BE2C (cell line): ENCODE measurements at regions not wholly inside any gene's neighbourhood (a gene's known extent, or its start where the extent isn't known, plus 50 kb on each side); places are given as distances from the start of the nearest gene placed in this dataset.
"Not testable (repeated sequence)": the region's sequence is repeated elsewhere in the genome, so short reads cannot be mapped to it uniquely, and the experiment has no call there.

Experiments
- DNase-seq: peaks from one replicate; pipeline ENCODE4 v3.0.0-alpha.2; 2020
- H3K27me3 ChIP-seq: fragments of 250-450 bp; sonication (Bioruptor Pico); 2 replicates; pipeline ENCODE4 v1.5.1; 2020; ENCODE audit warnings: mild to moderate bottlenecking
- H3K36me3 ChIP-seq: fragments of 250-450 bp; sonication (Bioruptor Pico); 2 replicates; pipeline ENCODE4 v1.5.1; 2020; ENCODE audit warnings: mild to moderate bottlenecking
- H3K4me1 ChIP-seq: fragments of 250-450 bp; sonication (Bioruptor Pico); 2 replicates; pipeline ENCODE4 v1.5.1; 2020
- H3K4me3 ChIP-seq: 2 replicates; pipeline ENCODE4 v1.5.1; 2011; ENCODE audit warnings: low read depth, low read length
- H3K9me3 ChIP-seq: fragments of 250-450 bp; sonication (Bioruptor Pico); 2 replicates; pipeline ENCODE4 v1.5.1; 2020
- TF ChIP-seq, protein P1 (sequence below): IDR thresholded peaks from 2 replicates; pipeline ENCODE4 v1.5.1; 2012; ENCODE audit warnings: mild to moderate bottlenecking, low read depth, low read length

DNA sequence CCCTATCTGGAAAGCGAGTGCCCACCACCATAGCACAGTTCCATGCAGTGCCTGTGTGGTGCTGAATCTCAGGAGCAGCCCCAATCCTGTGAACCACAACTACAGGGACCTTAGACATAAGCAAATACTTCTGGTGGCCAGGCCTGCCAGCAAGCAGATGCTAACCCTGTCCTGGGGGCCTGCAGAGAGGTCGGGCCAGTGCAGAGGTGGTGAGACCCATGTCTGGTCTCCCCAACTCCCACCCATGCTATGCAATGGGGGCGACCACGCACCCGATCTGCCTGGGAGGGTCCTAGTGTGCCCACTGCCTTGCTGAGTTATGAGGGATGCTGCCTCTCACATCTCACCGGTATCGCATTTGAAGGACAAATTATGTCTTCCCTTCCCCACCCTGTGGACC, 151.6 kb upstream of the ZNF337 start:
- TF ChIP-seq, protein P1, sequence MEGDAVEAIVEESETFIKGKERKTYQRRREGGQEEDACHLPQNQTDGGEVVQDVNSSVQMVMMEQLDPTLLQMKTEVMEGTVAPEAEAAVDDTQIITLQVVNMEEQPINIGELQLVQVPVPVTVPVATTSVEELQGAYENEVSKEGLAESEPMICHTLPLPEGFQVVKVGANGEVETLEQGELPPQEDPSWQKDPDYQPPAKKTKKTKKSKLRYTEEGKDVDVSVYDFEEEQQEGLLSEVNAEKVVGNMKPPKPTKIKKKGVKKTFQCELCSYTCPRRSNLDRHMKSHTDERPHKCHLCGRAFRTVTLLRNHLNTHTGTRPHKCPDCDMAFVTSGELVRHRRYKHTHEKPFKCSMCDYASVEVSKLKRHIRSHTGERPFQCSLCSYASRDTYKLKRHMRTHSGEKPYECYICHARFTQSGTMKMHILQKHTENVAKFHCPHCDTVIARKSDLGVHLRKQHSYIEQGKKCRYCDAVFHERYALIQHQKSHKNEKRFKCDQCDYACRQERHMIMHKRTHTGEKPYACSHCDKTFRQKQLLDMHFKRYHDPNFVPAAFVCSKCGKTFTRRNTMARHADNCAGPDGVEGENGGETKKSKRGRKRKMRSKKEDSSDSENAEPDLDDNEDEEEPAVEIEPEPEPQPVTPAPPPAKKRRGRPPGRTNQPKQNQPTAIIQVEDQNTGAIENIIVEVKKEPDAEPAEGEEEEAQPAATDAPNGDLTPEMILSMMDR, result no peak
- H3K27me3 ChIP-seq, result no peaks in the 10 kb centered on the region
- H3K4me3 ChIP-seq, result no peak overlapping the region
- no peaks in the 10 kb centered on the region for H3K36me3 ChIP-seq
- H3K4me1 ChIP-seq, result no peaks in the 10 kb centered on the region
- no peaks in the 10 kb centered on the region for H3K9me3 ChIP-seq
- no peak for DNase-seq

DNA sequence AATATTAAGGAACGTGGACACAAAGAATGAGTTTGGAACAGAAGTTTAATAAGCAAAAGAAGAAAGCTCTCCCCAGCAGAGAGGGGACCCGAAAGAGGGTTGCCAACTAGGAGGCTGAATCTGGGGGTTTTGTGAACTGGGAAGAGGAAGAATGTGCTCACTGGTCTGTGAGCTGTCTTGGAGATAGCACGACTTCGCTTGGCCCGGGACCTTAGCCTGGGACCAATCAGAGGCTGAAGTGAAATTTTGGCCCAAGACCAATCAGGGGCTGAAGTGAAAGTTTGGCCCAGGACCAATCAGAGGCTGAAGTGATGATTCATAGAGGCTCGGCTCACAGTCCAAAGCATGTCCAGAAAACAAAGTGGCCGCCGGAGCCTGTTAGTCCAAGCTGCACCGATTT, 148.0 kb upstream of the ZNF337 start:
- H3K27me3 ChIP-seq, H3K4me1 ChIP-seq, H3K9me3 ChIP-seq, H3K4me3 ChIP-seq, H3K36me3 ChIP-seq, DNase-seq: not testable (repeated sequence)

DNA sequence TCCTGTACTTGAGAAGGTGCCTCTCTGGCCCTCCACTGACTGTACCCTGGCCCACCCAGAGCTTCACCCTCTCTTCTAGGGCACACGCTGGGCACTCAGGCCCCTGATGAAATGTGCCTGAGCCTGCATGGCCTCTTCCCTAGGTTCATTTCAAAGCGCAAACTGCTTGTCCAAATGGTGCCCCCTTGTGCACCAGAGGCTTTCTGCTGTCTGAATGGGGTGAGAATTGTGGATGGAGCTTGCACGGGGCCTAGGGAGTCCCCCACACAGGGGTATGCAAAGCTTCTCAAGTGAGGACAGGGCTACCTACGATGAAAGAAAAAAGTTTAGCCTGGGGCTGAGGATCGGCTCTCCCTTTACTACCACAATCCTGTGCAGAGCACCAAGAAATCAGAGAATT, 116.9 kb upstream of the ZNF337 start:
- DNase-seq, H3K36me3 ChIP-seq, H3K4me1 ChIP-seq, H3K9me3 ChIP-seq, H3K4me3 ChIP-seq, H3K27me3 ChIP-seq: not testable (repeated sequence)

DNA sequence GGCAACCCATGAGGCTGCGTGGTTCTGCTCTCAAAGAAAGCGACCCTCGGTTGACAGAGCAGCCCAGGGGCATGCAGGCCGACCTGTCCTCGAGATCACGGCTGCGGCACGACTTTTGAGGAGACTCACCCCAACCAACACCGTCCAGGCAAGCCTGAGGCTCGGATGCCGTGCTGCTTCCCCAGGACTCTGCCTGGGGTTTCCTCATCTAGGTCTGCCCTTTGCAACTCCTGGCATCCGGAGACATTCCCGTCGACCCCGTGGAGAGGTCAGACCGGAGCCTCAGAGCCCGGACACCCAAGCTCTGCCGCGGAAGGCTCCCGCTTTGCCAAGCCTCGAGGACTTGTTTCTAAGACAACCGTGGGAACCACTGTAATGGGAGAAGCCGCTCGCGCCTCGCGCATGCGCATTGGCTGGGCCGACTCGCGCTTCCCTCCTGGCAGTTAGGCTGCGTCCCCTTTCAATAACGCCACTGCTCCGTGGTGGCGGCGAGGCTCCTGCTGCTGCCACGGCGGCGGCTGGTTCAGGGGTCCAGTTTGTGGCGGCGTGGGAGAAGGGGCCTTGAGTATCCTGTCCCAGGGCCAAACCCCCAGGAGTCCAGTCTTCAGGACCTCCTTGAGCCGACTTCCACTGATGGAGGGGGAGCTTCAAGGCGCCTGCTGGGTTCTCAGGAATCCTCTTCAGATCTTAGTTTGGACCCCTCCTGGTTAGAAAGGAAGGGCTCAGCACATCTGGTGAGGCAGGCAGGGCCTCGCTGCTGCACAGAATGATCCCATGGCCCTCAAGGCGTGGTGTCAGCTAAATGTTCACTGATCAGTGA, 101.7 kb upstream of the ZNF337 start:
- not testable (repeated sequence) for H3K36me3 ChIP-seq, H3K4me1 ChIP-seq, H3K4me3 ChIP-seq, H3K27me3 ChIP-seq, DNase-seq, H3K9me3 ChIP-seq

DNA sequence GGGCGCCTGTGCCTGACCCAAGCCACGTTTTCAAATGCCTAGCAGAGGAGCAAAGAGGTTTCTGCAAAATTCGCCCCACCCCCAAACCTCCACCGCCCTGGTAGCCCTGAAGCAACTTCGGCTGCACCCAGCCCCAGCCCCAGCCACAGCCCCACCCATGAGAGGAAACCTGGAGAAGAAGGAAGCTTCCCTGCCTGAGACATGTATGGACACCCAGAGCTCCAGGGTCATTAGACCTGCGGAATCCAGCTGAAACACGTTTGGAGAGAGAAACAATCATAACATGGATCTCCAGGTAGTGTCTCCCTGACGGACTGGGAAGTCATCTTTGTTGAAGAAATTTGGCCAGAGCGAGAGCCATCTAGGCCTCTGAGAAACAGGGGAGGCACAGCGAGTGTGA, 100.4 kb upstream of the ZNF337 start:
- not testable (repeated sequence) for H3K4me3 ChIP-seq, H3K36me3 ChIP-seq, H3K27me3 ChIP-seq, H3K9me3 ChIP-seq, H3K4me1 ChIP-seq, DNase-seq

DNA sequence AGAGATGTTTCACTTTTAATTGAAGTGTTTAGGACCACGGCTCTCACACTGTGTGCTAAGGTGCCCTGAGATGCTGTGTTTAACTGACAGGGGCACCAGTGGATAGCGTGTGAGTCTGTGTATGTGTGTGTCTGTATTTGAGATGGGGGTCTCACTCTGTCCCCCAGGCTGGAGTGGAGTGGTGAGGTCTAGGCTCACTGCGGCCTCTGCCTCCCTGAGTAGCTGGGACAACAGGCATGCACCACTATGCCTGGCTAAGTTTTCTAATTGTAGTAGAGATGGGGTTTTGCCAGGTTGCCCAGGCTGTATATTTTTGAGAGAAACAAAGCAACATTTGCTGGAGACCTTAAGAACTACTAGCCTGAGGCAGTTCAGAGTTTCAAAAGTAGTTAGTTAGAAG, 80.6 kb upstream of the ZNF337 start:
- not testable (repeated sequence) for H3K9me3 ChIP-seq

DNA sequence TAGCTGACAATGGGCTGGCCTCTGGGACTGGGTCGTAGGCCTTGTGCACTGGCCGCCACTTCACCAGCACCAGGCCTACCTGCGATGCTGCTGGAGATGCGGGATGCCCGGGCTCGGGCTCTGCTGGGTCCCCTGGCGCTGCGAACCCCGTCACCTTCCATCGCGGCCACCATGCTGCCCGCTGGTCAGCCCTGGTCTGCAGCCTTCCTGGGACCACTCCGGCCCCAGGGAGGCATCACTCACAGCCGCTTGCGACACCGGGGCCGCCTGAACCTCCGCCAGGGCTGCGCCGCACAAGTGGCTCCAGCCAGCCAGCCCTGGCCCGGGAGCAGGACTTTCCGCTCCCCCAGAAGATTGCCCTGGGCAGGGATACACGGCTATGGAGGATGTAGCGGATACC, 78.1 kb upstream of the ZNF337 start:
- H3K36me3 ChIP-seq, H3K4me1 ChIP-seq, DNase-seq, H3K4me3 ChIP-seq, H3K27me3 ChIP-seq, H3K9me3 ChIP-seq: not testable (repeated sequence)

More for the DNA sequence above, 80.6 kb upstream of the ZNF337 start:
- H3K27me3 ChIP-seq, H3K4me1 ChIP-seq, H3K4me3 ChIP-seq, H3K36me3 ChIP-seq, DNase-seq: not testable (repeated sequence)

DNA sequence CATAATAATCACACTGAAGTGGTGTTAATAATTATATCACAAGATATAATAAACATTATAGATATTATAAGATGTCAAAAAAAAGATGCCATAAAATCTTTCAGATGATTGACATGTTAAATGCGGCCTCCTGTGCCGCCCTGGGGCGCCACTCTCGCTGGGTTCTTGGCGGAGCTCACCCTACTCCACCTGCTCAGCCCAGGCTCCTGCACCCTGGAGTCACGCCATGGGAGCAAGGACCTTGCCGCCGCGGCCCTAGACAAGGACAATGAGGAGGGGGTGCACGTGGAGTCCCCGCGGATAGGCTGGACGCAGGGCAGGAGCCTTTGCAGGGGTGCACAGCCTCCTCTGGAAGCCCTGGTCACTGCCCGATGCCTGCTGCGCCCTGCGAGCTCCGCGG, 77.5 kb upstream of the ZNF337 start:
- not testable (repeated sequence) for H3K36me3 ChIP-seq, H3K9me3 ChIP-seq, H3K4me1 ChIP-seq, H3K27me3 ChIP-seq, DNase-seq, H3K4me3 ChIP-seq

DNA sequence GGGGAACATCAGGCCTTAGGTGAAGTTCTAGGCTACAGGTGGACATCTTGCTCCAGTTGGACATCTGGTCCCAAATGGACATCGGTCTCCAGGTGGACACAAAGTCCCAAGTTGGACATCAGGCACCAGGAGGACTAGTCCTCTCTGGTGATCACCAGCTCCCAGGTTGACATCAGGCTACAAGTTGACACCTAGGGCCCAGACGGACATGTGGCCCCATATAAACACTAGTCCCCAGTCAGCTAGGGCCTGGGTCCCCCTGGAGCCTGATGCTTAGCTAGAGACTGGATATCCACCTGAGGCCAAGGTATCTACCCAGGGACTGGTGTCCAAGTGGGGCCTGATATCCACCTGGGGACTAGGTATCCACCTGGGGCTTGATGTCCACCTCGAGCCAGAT, 75.8 kb upstream of the ZNF337 start:
- H3K4me3 ChIP-seq, H3K27me3 ChIP-seq, H3K4me1 ChIP-seq, DNase-seq, H3K36me3 ChIP-seq, H3K9me3 ChIP-seq: not testable (repeated sequence)

DNA sequence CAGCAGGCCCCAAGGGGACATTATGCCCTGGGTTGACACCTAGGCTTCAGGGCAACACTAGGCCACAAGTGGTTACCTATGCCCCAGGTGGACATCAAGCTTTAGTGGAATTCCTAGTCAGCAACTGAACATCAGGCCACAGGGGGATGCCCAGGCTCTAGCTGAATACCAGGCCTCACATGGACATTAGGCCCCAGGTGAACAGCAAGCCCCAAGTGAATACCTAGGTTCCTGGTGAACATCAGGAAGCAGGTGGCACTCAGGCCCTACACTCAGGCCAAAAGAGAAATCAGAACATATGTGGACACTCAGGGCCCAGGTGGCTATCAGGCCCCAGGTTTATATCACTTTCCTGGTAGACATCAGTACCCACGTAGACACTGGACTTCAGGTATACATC, 75.2 kb upstream of the ZNF337 start:
- not testable (repeated sequence) for H3K4me1 ChIP-seq, H3K27me3 ChIP-seq, H3K36me3 ChIP-seq, H3K4me3 ChIP-seq, H3K9me3 ChIP-seq, DNase-seq

DNA sequence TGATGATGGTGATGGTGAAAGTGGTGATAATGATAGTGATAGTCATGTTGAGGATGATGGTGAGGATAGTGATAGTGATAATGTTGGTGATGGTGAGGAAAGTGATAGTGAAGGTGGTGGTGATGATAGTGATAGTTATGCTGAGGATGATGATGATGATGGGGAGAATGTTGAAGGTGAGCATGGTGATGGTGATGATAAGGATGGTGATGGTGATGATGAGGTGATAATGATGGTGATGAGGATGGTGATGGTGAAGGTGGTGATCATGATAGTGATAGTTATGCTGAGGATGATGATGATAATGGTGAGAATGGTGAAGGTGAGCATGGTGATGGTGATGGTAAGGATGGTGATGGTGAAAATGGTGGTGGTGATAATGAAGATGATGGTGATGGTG, 64.9 kb upstream of the ZNF337 start:
- Histone ChIP-seq H3K27me3 (no peaks in the 10 kb centered on the region), H3K4me1 (no peaks in the 10 kb centered on the region), H3K36me3 (no peaks in the 10 kb centered on the region), H3K9me3 (no peaks in the 10 kb centered on the region), H3K4me3 (no peak overlapping the region)
- TF ChIP-seq, protein P1, result no peak
- DNase-seq, result no peak

DNA sequence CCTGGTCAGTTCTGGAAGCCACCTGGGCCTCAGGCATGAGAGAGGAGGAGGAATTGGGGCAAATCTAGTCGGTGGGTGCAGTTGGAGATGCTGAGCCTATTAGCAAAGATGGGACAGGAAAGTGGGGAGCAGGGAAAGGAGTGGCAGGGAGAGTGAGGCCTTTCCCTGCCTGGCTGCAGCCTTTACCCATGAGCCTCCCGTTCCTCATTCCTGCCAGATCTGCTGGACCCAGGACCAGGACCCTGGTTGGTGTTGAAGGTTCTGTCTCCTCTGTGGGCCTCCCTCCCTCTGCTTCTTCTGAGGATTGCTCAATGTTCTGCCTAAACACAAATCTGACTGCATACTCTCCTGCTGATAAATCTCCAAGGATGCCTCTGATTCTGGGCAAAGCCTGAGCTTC, 64.4 kb upstream of the ZNF337 start:
- not testable (repeated sequence) for H3K27me3 ChIP-seq, H3K4me1 ChIP-seq, H3K4me3 ChIP-seq, DNase-seq, H3K36me3 ChIP-seq, H3K9me3 ChIP-seq
